GM18907 (cell line): ENCODE measurements at regions not wholly inside any gene's neighbourhood (a gene's known extent, or its start where the extent isn't known, plus 50 kb on each side); places are given as distances from the start of the nearest gene placed in this dataset.

Experiments used
- ATAC-seq: cut with Tn5 transposase; IDR thresholded peaks from one replicate; pipeline ENCODE4 v1.9.1; 2021; ENCODE audit warnings: mild to moderate bottlenecking, moderate library complexity; ENCODE audit not compliant: unreplicated experiment

DNA sequence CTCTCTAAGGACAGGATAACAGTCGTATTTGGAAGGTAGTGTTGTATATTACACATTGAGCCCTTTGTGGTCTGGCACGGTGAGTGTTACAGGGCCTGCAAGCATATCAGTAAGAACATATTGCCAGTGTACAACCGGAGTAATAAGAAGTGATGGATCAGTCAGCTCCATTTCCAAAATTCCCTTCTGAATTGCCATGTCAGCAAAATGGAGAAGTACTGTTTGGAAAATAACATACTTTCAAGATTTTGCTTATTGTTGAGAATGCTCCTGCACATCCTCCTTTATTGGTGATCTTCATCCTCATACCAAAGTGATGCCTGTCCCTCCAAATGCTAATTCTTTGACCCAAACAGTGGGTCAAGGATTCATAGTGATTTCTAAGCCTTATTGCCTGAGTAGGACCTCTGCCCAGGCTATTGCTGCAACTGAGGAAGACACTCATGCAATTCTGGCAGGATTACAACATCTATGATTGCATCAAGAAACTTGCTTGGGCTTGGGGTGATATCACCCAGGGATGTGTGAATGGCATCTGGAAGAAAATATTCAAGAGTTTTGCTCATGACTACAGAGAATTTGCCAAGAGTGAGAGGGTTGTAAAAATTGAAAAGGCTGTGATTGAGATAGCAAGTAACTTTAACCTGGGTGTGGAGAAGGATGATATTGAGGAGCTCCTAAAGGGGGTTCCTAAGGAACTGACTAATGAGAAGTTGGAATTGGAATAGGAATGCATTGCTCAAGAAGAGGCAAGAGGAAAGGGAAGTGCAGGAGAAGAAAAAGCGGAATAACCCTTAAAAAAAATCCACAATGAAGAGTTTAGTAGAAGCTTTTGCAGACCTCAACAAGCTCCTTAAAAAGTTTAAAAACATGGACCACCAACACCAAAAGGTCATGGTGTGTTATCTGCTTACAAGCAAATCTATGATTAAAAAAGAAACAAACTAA is 452.2 kb upstream of the SORCS1 start:
- ATAC-seq, result no peak

- no peak for ATAC-seq
Measured at GRCh38 chr10:107616031-107616430, 451.5 kb upstream of the SORCS1 start.

DNA sequence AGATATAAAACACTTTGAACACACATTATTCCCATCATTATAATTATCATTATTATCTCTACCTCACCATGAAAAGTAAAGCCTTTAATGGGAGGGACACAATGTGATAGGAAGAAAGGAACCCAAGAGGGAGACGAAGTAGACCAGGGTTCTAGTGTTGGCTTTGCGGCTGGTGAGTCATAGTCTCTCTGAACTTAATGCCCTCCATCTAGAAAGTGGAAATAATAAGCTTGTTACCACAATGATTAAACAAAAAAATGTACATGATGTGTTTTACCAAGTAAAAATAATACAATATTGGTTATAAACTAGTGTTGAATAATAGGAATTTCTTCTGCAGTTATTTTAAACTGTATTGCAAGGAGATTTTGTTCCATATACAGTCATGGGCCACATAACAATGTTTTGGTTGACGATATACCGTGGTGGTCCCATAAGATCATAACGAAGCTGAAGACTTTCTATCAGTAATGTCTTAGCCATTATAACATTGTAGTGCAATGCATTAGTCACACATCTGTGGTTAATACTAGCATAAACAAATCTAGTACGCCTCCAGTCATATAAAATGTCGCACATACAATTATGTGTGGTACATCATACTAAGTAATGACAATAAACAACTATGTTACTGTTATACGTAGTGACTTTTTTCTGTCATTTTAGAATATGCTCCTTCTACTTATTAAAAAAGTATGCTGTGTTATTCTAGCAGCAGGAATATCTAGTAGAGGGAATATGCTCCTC is 450.6 kb upstream of the SORCS1 start:
- ATAC-seq, result no peak

DNA sequence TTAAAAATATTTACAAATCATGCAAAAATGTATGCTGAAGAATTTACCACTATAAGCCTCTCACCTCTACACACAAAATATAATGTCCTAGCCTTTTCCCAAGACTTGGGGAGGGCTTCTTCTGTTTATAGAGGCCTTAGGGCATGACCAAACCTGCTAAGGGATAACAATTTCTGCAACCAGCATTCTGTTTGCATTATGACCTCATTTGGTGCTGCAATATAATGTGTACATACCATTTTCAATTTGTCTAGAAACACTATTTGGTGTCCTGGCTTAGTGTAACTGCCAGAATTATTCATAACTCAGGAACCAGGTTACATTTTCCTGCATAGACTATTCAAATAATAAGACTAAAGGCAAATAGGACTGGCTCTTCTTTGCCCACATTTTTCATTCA is 446.6 kb upstream of the SORCS1 start:
- ATAC-seq, result no peak

- no peak for ATAC-seq
Measured at GRCh38 chr10:107589081-107589480, 424.6 kb upstream of the SORCS1 start.

- ATAC-seq, result no peak
Measured at GRCh38 chr10:107585630-107586029, 421.1 kb upstream of the SORCS1 start.

DNA sequence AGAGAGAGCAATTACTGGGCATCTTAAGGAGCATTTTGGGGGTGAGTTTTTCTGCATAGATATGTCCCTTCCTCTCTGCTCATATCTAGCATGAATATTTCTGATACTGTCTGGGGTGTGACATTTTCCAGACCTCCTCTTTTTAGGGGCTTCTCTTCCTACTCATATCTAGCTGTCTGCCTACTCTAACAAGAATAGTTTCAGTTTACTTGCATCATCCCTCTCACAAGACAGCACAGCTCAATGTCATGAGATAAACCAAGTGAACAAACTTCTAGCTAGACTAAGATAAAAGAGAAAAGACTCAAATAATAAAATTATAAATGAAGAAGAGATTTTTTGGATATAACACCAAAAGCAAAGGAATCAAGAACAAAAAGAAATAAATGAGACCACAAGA is 419.5 kb upstream of the SORCS1 start:
- no peak for ATAC-seq

- no peak for ATAC-seq
Measured at GRCh38 chr10:107579970-107580369, 415.5 kb upstream of the SORCS1 start.

DNA sequence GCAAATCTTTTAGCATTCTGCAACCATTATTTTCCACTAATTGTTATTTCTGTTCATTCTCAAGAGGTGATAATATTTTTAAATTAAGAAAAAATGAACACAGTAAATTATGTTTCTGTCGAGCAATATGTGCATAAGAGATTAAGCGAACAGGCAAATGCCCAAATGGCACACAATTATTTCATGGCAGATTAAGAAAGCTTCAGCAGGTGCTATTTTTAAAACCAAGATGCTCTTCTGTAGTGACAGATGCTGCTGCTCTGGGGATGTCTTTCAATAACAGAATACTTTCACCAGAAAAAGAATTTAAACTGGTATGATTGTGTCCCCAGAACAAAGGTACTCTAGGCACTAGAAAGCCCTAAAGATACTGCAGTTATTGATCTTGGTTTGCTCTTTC is 412.7 kb upstream of the SORCS1 start:
- ATAC-seq, result no peak

- ATAC-seq, result no peak
Measured at GRCh38 chr10:107576746-107577145, 412.2 kb upstream of the SORCS1 start.

- no peak for ATAC-seq
Measured at GRCh38 chr10:107565014-107565413, 400.5 kb upstream of the SORCS1 start.

DNA sequence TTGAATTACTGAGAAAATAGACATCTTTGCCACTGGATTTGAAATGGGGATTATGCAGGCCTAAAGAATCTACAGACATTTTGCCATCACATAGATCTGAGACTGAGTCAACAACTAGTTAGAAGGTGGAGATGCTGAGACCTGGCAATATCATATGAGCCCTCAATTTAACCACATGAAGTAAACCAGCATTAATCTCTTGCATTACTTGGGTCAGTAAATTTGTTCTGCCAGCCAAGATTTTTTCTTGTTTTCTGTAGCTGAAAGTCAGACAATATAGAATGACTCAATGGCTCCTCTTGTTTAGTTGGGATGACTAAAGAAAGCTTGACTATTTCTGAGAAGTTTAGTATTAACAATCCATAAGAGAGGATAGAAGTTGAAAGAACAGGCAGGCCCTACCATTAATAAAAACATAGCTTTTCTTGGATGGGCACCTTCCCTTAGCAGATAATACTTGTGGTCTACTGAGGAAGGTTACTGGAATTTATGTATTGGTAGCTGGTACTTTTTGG is 396.7 kb upstream of the SORCS1 start:
- ATAC-seq, result no peak

- ATAC-seq, result no peak
Measured at GRCh38 chr10:107557916-107558315, 393.4 kb upstream of the SORCS1 start.

GRCh38 chr10:107554333-107554732 is 389.8 kb upstream of the SORCS1 start:
- ATAC-seq, result no peak

- ATAC-seq, result no peak
Measured at GRCh38 chr10:107553470-107553869, 389.0 kb upstream of the SORCS1 start.

GRCh38 chr10:107552963-107553362 is 388.5 kb upstream of the SORCS1 start:
- ATAC-seq, result no peak

DNA sequence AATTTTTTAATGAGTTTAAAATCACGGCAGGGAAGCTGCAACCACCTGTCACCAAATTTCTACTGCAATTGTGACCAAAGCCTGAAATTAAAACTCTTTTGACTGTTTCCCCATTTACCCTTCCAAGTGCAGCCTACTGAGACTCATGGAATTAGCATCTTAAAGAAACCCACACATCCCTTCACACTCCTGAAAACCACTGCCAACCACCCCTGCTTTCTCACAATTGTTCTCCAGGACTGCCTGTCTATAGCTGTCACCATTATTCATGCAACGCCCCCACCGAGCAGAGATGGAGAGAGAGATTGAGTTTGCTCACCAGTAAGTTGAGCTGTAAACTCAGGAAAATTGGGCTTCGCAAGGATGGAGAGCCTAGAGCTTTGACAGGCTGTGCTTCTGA is 383.8 kb upstream of the SORCS1 start:
- ATAC-seq, result no peak

- no peak for ATAC-seq
Measured at GRCh38 chr10:107546986-107547385, 382.5 kb upstream of the SORCS1 start.

DNA sequence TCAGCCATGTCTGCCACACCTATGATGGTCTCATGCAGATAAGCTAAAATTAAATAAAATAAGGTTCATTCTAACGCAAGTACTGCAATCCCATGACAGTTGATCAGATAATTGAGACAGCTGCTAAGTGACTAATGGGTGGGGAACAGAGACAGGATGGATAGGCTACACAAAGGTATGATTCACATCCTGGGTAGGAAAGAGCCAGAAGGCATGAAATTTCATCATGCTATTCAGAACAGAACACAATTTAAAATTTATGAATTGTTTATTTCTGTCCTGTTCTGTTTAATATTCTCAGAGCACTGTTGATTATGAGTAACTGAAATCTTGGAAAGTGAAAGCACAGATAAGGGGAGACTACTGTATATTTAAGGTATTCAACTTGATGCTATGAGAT is 381.8 kb upstream of the SORCS1 start:
- no peak for ATAC-seq

DNA sequence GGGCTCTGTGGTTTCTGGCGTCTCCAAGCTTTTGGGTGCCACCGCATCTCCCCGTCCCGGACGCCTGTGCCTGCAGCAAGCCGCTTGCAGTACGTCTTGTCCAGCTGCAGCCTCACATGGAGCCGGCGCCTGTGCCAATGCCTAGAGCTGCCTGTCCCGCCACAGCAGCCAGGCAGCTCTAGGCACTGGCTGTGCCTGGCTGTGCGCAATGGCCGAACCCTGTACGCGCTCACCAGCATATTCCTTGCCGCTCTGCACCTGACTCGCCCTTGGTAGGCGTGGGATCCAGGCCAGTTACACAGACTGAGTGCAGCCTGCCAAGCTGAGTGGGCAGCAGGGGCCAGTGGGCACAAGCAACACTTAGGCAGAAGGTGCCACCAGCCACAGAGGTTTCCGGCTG is 381.2 kb upstream of the SORCS1 start:
- no peak for ATAC-seq

- no peak for ATAC-seq
Measured at GRCh38 chr10:107544706-107545520, 380.4 kb upstream of the SORCS1 start.
